ENCODE measurements at regions not wholly inside any gene's neighbourhood (a gene's known extent, or its start where the extent isn't known, plus 50 kb on each side); places are given as distances from the start of the nearest gene placed in this dataset.
A peak's percentile ranks its signal among the peaks of the same experiment; 100 is the strongest.
"Not testable (repeated sequence)": the region's sequence is repeated elsewhere in the genome, so short reads cannot be mapped to it uniquely, and the experiment has no call there.

- DNase-seq, result no peak
These were observed 133.8 kb upstream of the RANBP3L start for GRCh38 chr5:36435516-36435915.

DNA sequence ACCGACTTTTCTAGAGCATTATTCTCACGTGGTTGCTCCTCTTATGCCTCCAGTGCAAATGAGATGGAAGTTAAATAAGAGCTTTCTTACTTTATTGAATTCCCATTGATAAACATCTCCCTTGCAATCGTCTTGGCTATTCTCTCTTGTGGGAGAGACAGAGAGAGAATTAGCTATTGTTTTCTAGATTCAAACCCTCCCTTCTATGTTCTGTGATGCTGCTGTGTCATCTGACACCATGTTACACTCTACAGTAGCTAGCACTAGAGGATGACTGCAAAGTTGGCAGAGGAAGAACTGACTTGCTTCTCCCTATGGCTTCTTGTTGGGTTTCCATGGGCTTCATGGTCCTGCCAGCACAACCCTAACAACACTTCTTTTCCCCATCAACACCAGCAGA is 134.6 kb upstream of the RANBP3L start:
- DNase-seq, result no peak

DNA sequence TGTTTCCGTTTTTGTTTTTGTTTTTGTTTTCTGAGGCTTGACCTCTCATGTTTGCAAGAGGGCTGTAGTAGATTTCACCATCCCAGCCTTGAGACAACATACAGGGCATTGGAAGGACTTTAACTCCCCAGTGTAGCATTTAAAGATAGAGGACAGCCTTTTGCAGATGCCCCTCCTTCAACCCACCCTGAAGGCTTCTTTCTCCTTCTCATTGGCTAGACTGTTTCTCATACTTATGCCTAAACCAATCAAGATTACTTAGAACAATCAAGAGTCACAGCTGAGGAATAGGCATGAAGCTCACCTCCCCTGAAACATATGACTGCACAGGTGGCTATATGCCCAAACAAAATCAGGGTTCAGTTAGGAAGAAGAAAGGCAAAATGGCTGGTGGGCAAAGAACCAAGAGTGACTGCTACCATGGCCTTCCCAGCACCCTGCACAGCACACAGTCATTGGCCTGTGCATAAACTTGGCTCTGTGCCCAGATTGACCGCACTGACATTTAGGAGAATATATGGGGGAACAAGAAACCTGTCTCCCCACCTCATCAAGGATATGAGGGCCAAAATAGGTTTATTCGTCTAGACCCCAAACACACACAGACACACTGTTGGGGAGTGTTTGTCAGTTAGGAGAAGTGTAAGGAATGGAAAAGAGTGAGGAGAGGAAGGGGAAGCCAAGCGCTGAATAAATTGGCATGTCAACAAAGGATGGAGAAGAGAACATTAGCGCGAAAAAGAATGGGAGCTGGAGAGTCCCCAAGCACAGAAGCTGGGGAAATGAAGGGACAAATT is 137.3 kb upstream of the RANBP3L start:
- no peak for DNase-seq

DNA sequence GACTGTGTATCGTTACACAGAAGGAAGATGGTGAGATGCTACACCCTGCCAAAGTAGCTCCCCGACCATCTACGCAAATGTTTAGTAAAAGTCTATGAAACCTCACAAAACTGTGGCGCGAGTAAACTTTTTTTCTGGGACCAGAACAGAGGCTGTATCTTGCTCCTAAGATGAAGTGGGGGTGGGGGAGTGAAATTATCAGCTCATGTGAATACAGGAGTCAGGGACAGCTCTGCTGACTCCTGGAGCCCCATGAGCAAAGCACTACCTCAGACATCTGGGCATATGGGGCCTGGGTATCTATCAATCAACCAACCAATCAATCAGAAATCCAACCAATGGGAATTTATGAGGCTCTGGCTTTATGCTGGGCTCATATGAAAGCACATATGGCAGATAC is 138.6 kb upstream of the RANBP3L start:
- DNase-seq, result no peak

DNA sequence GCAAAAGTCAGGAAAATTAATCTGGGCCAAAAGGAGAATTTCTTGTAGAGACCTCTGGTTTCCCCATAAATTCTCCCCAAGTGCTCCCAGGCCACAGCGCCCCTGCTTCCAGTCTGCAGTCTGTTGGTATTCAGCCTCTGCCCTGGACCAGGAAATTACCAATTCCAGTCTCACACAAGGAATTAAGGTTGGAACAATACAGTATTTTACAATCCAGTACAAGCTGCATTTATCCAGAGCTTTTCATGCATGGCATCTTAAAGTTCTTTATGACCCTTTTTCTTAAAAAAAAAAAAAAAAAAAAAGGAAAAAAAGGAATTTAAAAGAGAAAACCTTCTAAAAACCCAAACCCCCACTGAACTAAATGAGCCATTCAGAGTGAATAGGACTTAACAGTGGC is 139.6 kb upstream of the RANBP3L start:
- DNase-seq, result no peak

DNA sequence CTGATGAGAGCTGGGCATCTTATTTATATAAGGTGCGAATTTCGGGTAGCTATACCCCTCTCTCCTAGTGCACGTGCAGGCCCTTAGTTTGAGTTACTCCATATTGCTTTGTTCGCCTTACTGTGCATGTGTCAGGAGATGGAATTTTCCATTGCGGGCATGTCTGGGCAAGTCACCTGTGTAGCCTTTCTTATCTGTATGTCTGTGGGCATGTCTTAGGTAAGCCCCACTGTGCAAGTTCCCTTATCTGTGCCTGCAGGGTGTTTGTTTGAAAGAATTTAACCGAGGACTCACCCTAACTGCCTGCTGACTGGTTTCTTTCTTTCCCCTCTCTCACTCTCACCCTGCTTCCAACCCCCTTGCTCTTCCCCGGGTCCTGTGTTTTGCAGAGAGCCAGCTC is 140.7 kb upstream of the RANBP3L start:
- DNase-seq, result no peak

- no peak for DNase-seq
These were observed 141.1 kb upstream of the RANBP3L start for GRCh38 chr5:36442796-36443195.

- no peak for DNase-seq
These were observed 142.2 kb upstream of the RANBP3L start for GRCh38 chr5:36443941-36444340.

GRCh38 chr5:36444582-36445418 is 143.1 kb upstream of the RANBP3L start:
- peak; percentile 26 for DNase-seq

- DNase-seq, result no peak
These were observed 146.1 kb upstream of the RANBP3L start for GRCh38 chr5:36447776-36448175.

DNA sequence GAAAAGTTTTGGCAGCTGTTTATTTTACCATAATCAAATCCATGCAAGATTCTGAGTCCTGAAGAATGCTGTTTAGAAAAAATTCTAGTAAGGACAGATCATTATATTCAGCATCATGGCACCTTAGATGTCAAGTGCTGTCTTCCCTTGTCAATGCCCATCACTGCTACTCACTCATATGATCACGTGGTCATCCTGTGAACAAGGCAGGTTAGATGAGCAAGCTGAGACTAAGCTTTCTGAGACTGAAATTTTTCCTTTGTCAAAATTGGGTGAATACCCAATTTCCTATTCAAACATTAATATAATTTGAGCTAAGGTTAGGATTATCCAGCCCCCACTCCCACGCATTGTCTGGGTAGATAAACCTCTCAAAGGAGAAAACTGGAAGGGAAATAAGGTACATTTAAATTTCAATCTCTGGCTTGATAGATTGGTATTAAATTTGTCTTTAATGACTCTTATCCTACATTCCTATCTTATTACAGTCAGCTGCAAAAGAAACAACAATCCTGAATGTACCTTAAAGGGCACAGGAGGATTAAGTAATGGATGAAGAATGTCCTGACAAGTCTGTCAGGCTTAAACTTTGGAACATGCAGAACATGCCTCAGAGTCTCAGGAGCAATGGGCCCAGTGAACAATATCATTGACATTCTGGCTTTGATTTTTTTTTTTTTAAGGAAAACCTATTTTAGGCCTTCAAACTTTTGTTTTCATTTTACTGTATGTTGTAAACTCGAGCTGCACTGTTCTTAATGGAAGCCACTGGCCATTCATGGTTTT is 148.7 kb upstream of the RANBP3L start:
- no peak for DNase-seq

GRCh38 chr5:36452424-36453006 is 150.8 kb upstream of the RANBP3L start:
- no peak for DNase-seq

- DNase-seq, result no peak
These were observed 148.7 kb upstream of the SLC1A3 start for GRCh38 chr5:36457511-36458270.

DNA sequence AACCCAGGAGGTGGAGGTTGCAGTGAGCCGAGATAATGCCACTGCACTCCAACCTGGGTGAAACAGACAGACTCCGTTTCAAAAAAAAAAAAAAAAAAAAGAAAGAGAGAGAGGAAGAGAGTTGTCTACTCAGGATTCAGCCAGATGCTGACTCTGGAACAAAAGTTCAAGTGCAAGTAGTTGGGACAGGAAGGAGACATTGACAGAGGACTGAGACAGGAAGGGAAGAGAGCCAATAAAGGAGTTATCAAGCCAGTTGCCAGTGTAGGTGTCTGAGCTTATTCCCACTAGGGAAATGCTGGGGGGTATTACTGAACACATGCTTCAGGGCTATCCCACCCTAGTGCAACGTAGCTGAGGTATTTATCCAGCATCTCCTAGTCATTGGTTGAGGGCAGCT is 147.7 kb upstream of the SLC1A3 start:
- DNase-seq, result no peak

GRCh38 chr5:36459176-36460135 is 146.9 kb upstream of the SLC1A3 start:
- no peak for DNase-seq

- no peak for DNase-seq
These were observed 143.9 kb upstream of the SLC1A3 start for GRCh38 chr5:36462295-36463021.

GRCh38 chr5:36475942-36476341 is 130.5 kb upstream of the SLC1A3 start:
- not testable (repeated sequence) for DNase-seq

GRCh38 chr5:36478646-36479317 is 127.6 kb upstream of the SLC1A3 start:
- no peak for DNase-seq

DNA sequence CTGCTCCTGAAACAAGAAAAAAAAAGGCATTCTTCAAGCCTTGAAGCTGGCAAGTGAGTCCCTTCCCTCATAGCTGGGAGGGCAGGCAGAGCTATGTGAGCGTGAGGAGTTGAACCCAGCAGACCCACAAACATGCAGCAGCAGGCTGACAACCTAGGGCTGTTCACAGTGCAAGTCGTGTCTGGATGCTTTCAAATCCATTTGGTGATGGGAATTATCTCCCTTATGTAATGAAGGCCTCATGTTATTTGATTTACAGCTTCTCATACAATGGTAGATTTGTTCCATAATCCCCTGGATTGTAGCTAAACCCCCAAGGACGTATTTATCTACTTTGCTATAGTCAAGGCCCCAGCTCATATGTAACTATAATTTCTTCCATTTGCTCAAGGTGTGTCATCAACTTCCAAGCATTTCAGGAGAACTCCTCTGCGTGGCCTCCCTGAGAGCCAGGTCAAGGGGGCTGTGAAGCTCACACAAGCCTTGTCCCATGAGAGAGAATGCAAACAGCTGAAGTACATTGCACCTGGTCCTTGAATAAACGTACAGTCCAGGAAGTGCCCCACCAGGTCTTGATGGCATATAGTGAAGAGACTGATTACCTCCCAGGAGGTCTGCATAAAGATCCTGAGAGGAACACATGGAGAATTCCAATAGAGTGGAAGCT is 124.8 kb upstream of the SLC1A3 start:
- no peak for DNase-seq

Measured in occipital lobe (tissue), 1 donor.